Progenitor cell of endocrine pancreas (in vitro differentiated cells): ENCODE measurements at regions not wholly inside any gene's neighbourhood (a gene's known extent, or its start where the extent isn't known, plus 50 kb on each side); places are given as distances from the start of the nearest gene placed in this dataset.

Experiments
- DNase-seq: peaks from one replicate; pipeline ENCODE4 v3.0.0; 2021; ENCODE audit warnings: low spot score; ENCODE audit not compliant: unreplicated experiment
- H3K27ac Mint-ChIP-seq: 2 replicates; pipeline ENCODE4 v1.8.0; 2021; ENCODE audit warnings: mild to moderate bottlenecking, moderate library complexity, mixed read lengths
- H3K27me3 Mint-ChIP-seq: 2 replicates; pipeline ENCODE4 v1.8.0; 2021; ENCODE audit warnings: mixed read lengths
- H3K36me3 Mint-ChIP-seq: 2 replicates; pipeline ENCODE4 v1.8.0; 2022; ENCODE audit warnings: mixed read lengths; ENCODE audit not compliant: insufficient read depth
- H3K4me1 Mint-ChIP-seq: 2 replicates; pipeline ENCODE4 v1.8.0; 2021; ENCODE audit warnings: low read depth, mixed read lengths
- H3K4me3 Mint-ChIP-seq: 2 replicates; pipeline ENCODE4 v1.8.0; 2021; ENCODE audit warnings: low read depth, mild to moderate bottlenecking, moderate library complexity, mixed read lengths
- H3K9me3 Mint-ChIP-seq: 2 replicates; pipeline ENCODE4 v1.8.0; 2021; ENCODE audit warnings: low read depth, mixed read lengths
- TF ChIP-seq, protein P1 (sequence below): fragments of 200-600 bp; sonication (generic); IDR thresholded peaks from one replicate; pipeline ENCODE4 v1.5.0; 2021; ENCODE audit warnings: antibody characterized with exemption, mild to moderate bottlenecking; ENCODE audit not compliant: unreplicated experiment

GRCh38 chr10:34003561-34003960, 669.1 kb upstream of the NRP1 start:
- H3K27ac Mint-ChIP-seq: no peak overlapping the region
- no peaks in the 10 kb centered on the region for H3K36me3 Mint-ChIP-seq
- H3K9me3 Mint-ChIP-seq: peaks cover 2% of the 10 kb centered on the region
- H3K4me1 Mint-ChIP-seq: peaks cover 16% of the 10 kb centered on the region
- H3K4me3 Mint-ChIP-seq: no peak overlapping the region
- TF ChIP-seq, protein P1, sequence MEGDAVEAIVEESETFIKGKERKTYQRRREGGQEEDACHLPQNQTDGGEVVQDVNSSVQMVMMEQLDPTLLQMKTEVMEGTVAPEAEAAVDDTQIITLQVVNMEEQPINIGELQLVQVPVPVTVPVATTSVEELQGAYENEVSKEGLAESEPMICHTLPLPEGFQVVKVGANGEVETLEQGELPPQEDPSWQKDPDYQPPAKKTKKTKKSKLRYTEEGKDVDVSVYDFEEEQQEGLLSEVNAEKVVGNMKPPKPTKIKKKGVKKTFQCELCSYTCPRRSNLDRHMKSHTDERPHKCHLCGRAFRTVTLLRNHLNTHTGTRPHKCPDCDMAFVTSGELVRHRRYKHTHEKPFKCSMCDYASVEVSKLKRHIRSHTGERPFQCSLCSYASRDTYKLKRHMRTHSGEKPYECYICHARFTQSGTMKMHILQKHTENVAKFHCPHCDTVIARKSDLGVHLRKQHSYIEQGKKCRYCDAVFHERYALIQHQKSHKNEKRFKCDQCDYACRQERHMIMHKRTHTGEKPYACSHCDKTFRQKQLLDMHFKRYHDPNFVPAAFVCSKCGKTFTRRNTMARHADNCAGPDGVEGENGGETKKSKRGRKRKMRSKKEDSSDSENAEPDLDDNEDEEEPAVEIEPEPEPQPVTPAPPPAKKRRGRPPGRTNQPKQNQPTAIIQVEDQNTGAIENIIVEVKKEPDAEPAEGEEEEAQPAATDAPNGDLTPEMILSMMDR: no peak
- peaks cover 4% of the 10 kb centered on the region for H3K27me3 Mint-ChIP-seq
- DNase-seq: no peak

DNA sequence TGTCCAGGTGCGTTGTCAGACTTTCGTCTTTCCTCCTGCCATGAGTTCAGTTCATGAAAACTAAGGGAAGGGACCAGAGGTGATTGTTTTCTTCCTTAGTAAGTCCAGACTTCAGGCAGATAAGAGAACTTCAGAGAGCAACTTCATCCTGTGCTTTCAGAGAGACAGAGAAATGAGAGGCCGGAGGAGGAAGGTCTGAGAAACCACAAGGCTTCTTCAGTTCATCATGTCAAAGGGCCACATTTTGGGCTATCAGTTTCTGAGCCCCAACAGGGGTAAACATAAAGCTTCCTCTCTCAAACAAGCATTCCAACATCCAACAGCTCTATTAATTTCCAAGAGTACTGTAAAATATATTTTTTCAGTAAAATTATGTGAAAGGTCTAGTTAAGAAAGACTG, 668.4 kb upstream of the NRP1 start:
- TF ChIP-seq, protein P1: no peak
- H3K9me3 Mint-ChIP-seq: peaks cover 2% of the 10 kb centered on the region
- H3K27ac Mint-ChIP-seq: no peak overlapping the region
- no peak overlapping the region for H3K4me3 Mint-ChIP-seq
- peaks cover 4% of the 10 kb centered on the region for H3K27me3 Mint-ChIP-seq
- no peak for DNase-seq
- H3K36me3 Mint-ChIP-seq: no peaks in the 10 kb centered on the region
- peaks cover 16% of the 10 kb centered on the region for H3K4me1 Mint-ChIP-seq

DNA sequence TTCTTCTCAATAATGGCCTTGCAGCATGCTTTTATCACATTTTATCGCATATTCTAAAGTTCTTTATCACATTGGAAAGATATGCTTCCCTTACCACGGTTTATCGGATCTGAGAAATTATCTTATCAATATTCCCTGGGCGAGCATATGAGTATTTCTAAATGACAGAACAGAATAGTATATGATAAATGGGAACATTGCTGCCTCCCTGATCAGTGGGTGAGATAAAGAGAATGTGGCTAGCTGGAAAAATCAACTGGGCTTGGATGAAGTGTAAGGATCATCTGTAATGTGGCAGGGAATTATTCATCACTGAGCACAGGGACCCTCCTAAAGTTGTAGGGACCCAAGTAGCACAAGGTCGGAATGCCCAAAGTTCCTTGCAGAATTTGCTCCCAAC, 667.4 kb upstream of the NRP1 start:
- Mint-ChIP-seq H3K27ac (no peak overlapping the region), H3K4me3 (no peak overlapping the region), H3K9me3 (peaks cover 2% of the 10 kb centered on the region), H3K4me1 (peaks cover 8% of the 10 kb centered on the region), H3K36me3 (no peaks in the 10 kb centered on the region), H3K27me3 (peaks cover 4% of the 10 kb centered on the region)
- DNase-seq: no peak
- TF ChIP-seq, protein P1: no peak

GRCh38 chr10:34001087-34001580, 666.7 kb upstream of the NRP1 start:
- no peak for DNase-seq
- H3K36me3 Mint-ChIP-seq: no peaks in the 10 kb centered on the region
- TF ChIP-seq, protein P1: no peak
- peaks cover 4% of the 10 kb centered on the region for H3K27me3 Mint-ChIP-seq
- no peak overlapping the region for H3K4me3 Mint-ChIP-seq
- peaks cover 5% of the 10 kb centered on the region for H3K4me1 Mint-ChIP-seq
- no peak overlapping the region for H3K27ac Mint-ChIP-seq
- peaks cover 5% of the 10 kb centered on the region for H3K9me3 Mint-ChIP-seq

DNA sequence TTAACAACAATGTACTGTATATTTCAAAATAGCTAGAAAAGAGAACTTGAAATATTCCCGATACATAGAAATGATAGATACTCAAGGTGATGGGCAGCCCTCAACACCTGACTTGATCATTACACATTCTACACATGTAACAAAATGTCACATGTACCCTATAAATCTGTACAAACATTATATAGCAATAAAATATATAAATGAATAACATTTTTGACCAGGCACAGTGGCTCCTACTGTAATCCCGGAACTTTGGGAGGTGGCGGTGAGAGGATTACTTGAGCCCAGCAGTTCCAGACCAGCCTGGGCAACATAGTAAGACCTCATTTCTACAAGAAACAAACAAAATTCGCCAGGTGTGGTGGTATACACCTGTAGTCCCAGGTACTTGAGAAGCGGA, 659.5 kb upstream of the NRP1 start:
- Mint-ChIP-seq H3K4me3 (no peak overlapping the region), H3K27ac (no peak overlapping the region)
- TF ChIP-seq, protein P1: no peak

More for the DNA sequence above, 659.5 kb upstream of the NRP1 start:
- H3K36me3 Mint-ChIP-seq: no peaks in the 10 kb centered on the region
- peaks cover 9% of the 10 kb centered on the region for H3K9me3 Mint-ChIP-seq
- peaks cover 3% of the 10 kb centered on the region for H3K27me3 Mint-ChIP-seq
- no peak for DNase-seq
- H3K4me1 Mint-ChIP-seq: no peaks in the 10 kb centered on the region
